Liver (tissue), 7 donors: ENCODE measurements at regions not wholly inside any gene's neighbourhood (a gene's known extent, or its start where the extent isn't known, plus 50 kb on each side); places are given as distances from the start of the nearest gene placed in this dataset.

Experiments
- DNase-seq: peaks from one replicate; pipeline ENCODE4 v3.0.0-alpha.2; 2017; ENCODE audit warnings: low spot score
- H3K27ac ChIP-seq, 2 donors: one replicate each; pipeline ENCODE4 v1.7.0; 2013; ENCODE audit warnings: inconsistent platforms in 2 of 2, low read length in 2 of 2, control low read depth in 1 of 2, low read depth in 1 of 2, mild to moderate bottlenecking in 1 of 2
- H3K27me3 ChIP-seq, 4 donors: one replicate each; pipeline versions ENCODE4 v1.6.1 to v1.7.0; 2013; ENCODE audit warnings: low read length in 3 of 4, inconsistent platforms in 1 of 4, mild to moderate bottlenecking in 1 of 4, moderate library complexity in 1 of 4; ENCODE audit not compliant: control insufficient read depth in 4 of 4, insufficient read depth in 4 of 4
- H3K36me3 ChIP-seq, 4 donors: one replicate each; pipeline versions ENCODE4 v1.6.1 to v1.7.0; 2013; ENCODE audit warnings: low read length in 3 of 4, mild to moderate bottlenecking in 3 of 4, low read depth in 1 of 4, moderate library complexity in 1 of 4; ENCODE audit not compliant: control insufficient read depth in 4 of 4, insufficient read depth in 3 of 4
- H3K4me1 ChIP-seq, 4 donors: one replicate each; pipeline versions ENCODE4 v1.6.1 to v1.7.0; 2013; ENCODE audit warnings: low read length in 3 of 4, mild to moderate bottlenecking in 3 of 4, moderate library complexity in 1 of 4; ENCODE audit not compliant: control insufficient read depth in 4 of 4, insufficient read depth in 4 of 4
- H3K4me3 ChIP-seq, 3 donors: one replicate each; pipeline versions ENCODE4 v1.6.1 to v1.7.0; 2013; ENCODE audit warnings: low read length in 3 of 3, control low read depth in 1 of 3, low read depth in 1 of 3, mild to moderate bottlenecking in 1 of 3
- H3K9ac ChIP-seq, 2 donors: one replicate each; pipeline ENCODE4 v1.7.0; 2013; ENCODE audit warnings: low read length in 2 of 2, mild to moderate bottlenecking in 2 of 2, moderate library complexity in 2 of 2, control low read depth in 1 of 2, low read depth in 1 of 2
- H3K9me3 ChIP-seq, 4 donors: one replicate each; pipeline versions ENCODE4 v1.6.1 to v1.7.0; 2013; ENCODE audit warnings: low read length in 3 of 4; ENCODE audit not compliant: control insufficient read depth in 4 of 4
- ATF3 ChIP-seq: IDR thresholded peaks from 2 replicates; pipeline ENCODE4 v1.6.1; 2016; ENCODE audit warnings: antibody characterized with exemption
- EGR1 ChIP-seq, 2 donors: IDR thresholded peaks; 2 replicates each; pipeline ENCODE4 v1.6.1; 2016 to 2018; ENCODE audit warnings: antibody characterized with exemption in 2 of 2, low read depth in 2 of 2
- FOXA2 ChIP-seq: IDR thresholded peaks from 2 replicates; pipeline ENCODE4 v1.6.1; 2016; ENCODE audit warnings: antibody characterized with exemption
- GABPA ChIP-seq, 2 donors: IDR thresholded peaks in 1 of 2; conservative IDR thresholded peaks in 1 of 2; 2 replicates each; pipeline ENCODE4 v1.6.1; 2016; ENCODE audit warnings: antibody characterized with exemption in 2 of 2, mild to moderate bottlenecking in 1 of 2, moderate library complexity in 1 of 2
- HNF4A ChIP-seq, 2 donors: conservative IDR thresholded peaks; 2 replicates each; pipeline ENCODE4 v1.6.1; 2016; ENCODE audit warnings: antibody characterized with exemption in 2 of 2, mild to moderate bottlenecking in 2 of 2
- HNF4G ChIP-seq: IDR thresholded peaks from 2 replicates; pipeline ENCODE4 v1.6.1; 2016; ENCODE audit warnings: antibody characterized with exemption
- MAX ChIP-seq: IDR thresholded peaks from 2 replicates; pipeline ENCODE4 v1.6.1; 2016; ENCODE audit warnings: antibody characterized with exemption
- NR2F2 ChIP-seq: IDR thresholded peaks from 2 replicates; pipeline ENCODE4 v1.6.1; 2016; ENCODE audit warnings: antibody characterized with exemption
- RAD21 ChIP-seq, 2 donors: IDR thresholded peaks; 2 replicates each; pipeline ENCODE4 v1.6.1; 2016; ENCODE audit warnings: antibody characterized with exemption in 2 of 2, mild to moderate bottlenecking in 2 of 2
- REST ChIP-seq: IDR thresholded peaks from 2 replicates; pipeline ENCODE4 v1.6.1; 2016; ENCODE audit warnings: antibody characterized with exemption, mild to moderate bottlenecking
- RXRA ChIP-seq, 2 donors: IDR thresholded peaks; 2 replicates each; pipeline ENCODE4 v1.6.1; 2017 to 2018; ENCODE audit warnings: antibody characterized with exemption in 2 of 2, mild to moderate bottlenecking in 1 of 2
- YY1 ChIP-seq: IDR thresholded peaks from 2 replicates; pipeline ENCODE4 v1.6.1; 2016; ENCODE audit warnings: antibody characterized with exemption, mild to moderate bottlenecking
- ZBTB33 ChIP-seq: IDR thresholded peaks from 2 replicates; pipeline ENCODE4 v1.6.1; 2016; ENCODE audit warnings: antibody characterized with exemption
- WGBS: extraction: QIAGEN DNeasy Blood & Tissue Kit; methylation state at CpG from one replicate; pipeline ENCODE4 v1.1.7; 2013; 5-methylcytosine and 5-hydroxymethylcytosine counted together
- donor health status: healthy.
- donor health status: healthy.
- donor health status: healthy.
- donor health status: healthy.

- H3K27me3 ChIP-seq: no peaks in the 10 kb centered on the region
- TF ChIP-seq RXRA (IDR thresholded peaks at IDR 0.05) (no peak), HNF4A (conservative IDR thresholded peaks at IDR 0.05) (peak; percentile 29 to 53)
- H3K4me3 ChIP-seq: no peak overlapping the region
- H3K9ac ChIP-seq: no peak overlapping the region
- H3K4me1 ChIP-seq: no peaks in the 10 kb centered on the region
- H3K36me3 ChIP-seq: no peaks in the 10 kb centered on the region
- 78% methylated on average over 6 of the region's 6 CpGs for WGBS
- no peaks in the 10 kb centered on the region for H3K9me3 ChIP-seq
- no peak overlapping the region for H3K27ac ChIP-seq
- DNase-seq: no peak
Measured at GRCh38 chr13:107075576-107075975, 507.6 kb upstream of the ARGLU1 start.

GRCh38 chr13:107070792-107071191 lies 502.9 kb upstream of the ARGLU1 start:
- Histone ChIP-seq H3K36me3 (no peaks in the 10 kb centered on the region), H3K9me3 (no peaks in the 10 kb centered on the region), H3K4me3 (no peak overlapping the region), H3K27ac (no peak overlapping the region), H3K9ac (no peak overlapping the region), H3K27me3 (no peaks in the 10 kb centered on the region), H3K4me1 (no peaks in the 10 kb centered on the region)
- no peak for DNase-seq
- TF ChIP-seq ATF3 (no peak), MAX (no peak), REST (no peak), HNF4G (no peak), RXRA (IDR thresholded peaks at IDR 0.05) (no peak), ZBTB33 (no peak), FOXA2 (no peak), GABPA (IDR thresholded peaks at IDR 0.05 in 1 of 2, conservative IDR thresholded peaks at IDR 0.05 in 1 of 2) (no peak), EGR1 (IDR thresholded peaks at IDR 0.05; ENCODE audit: low read depth in 2 of 2) (no peak), YY1 (no peak), NR2F2 (no peak), RAD21 (IDR thresholded peaks at IDR 0.05) (no peak), HNF4A (conservative IDR thresholded peaks at IDR 0.05) (no peak)
- 80% methylated on average over 5 of the region's 5 CpGs for WGBS
